ENCODE measurements at regions not wholly inside any gene's neighbourhood (a gene's known extent, or its start where the extent isn't known, plus 50 kb on each side); places are given as distances from the start of the nearest gene placed in this dataset.

GRCh38 chr9:99335280-99335679 lies 113.2 kb downstream of the SEC61B start:
- TF ChIP-seq POLR2AphosphoS5 (IDR thresholded peaks at IDR 0.05; ENCODE audit: low read depth, low read length) = no peak
- TF ChIP-seq TAF1 (IDR thresholded peaks at IDR 0.05; ENCODE audit: low read depth, low read length) = no peak
- TF ChIP-seq POLR2A (IDR thresholded peaks at IDR 0.05; ENCODE audit: low read depth, low read length) = no peak
- no peak for TF ChIP-seq SPI1 (IDR thresholded peaks at IDR 0.05; ENCODE audit: low read depth, low read length)

Data from GM12891 (cell line).